ENCODE measurements at regions not wholly inside any gene's neighbourhood (a gene's known extent, or its start where the extent isn't known, plus 50 kb on each side); places are given as distances from the start of the nearest gene placed in this dataset.

- intact Hi-C loops (cut with DNase I), result no loop called here
- no peak for TF ChIP-seq POLR2A (IDR thresholded peaks at IDR 0.05)
- TF ChIP-seq, protein P1, sequence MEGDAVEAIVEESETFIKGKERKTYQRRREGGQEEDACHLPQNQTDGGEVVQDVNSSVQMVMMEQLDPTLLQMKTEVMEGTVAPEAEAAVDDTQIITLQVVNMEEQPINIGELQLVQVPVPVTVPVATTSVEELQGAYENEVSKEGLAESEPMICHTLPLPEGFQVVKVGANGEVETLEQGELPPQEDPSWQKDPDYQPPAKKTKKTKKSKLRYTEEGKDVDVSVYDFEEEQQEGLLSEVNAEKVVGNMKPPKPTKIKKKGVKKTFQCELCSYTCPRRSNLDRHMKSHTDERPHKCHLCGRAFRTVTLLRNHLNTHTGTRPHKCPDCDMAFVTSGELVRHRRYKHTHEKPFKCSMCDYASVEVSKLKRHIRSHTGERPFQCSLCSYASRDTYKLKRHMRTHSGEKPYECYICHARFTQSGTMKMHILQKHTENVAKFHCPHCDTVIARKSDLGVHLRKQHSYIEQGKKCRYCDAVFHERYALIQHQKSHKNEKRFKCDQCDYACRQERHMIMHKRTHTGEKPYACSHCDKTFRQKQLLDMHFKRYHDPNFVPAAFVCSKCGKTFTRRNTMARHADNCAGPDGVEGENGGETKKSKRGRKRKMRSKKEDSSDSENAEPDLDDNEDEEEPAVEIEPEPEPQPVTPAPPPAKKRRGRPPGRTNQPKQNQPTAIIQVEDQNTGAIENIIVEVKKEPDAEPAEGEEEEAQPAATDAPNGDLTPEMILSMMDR (IDR thresholded peaks at IDR 0.05), result no peak
- Histone ChIP-seq H3K4me1 (no peaks in the 10 kb centered on the region), H3K27ac (no peak overlapping the region), H3K27me3 (no peaks in the 10 kb centered on the region), H3K9me3 (no peaks in the 10 kb centered on the region), H3K36me3 (no peaks in the 10 kb centered on the region), H3K4me3 (no peak overlapping the region)
- DNase-seq (no peak), ATAC-seq (no peak)
- 64% methylated on average over 2 of the region's 2 CpGs for WGBS (ENCODE audit: insufficient coverage, low coverage, low lambda C conversion rate, missing lambda C conversion rate)
Observed at GRCh38 chr14:87261621-87262020, 731.4 kb downstream of the GALC start.

- DNase-seq (no peak), ATAC-seq (no peak)
- intact Hi-C loops (cut with DNase I), result no loop called here
- no peaks in the 10 kb centered on the region for H3K36me3 ChIP-seq
- no peak overlapping the region for H3K4me3 ChIP-seq
- WGBS (ENCODE audit: insufficient coverage, low coverage, low lambda C conversion rate, missing lambda C conversion rate), result 31% methylated on average over 3 of the region's 3 CpGs
- no peak overlapping the region for H3K27ac ChIP-seq
- no peaks in the 10 kb centered on the region for H3K9me3 ChIP-seq
- no peaks in the 10 kb centered on the region for H3K27me3 ChIP-seq
- TF ChIP-seq, protein P1 (IDR thresholded peaks at IDR 0.05), result no peak
- TF ChIP-seq POLR2A (IDR thresholded peaks at IDR 0.05), result no peak
- no peaks in the 10 kb centered on the region for H3K4me1 ChIP-seq
Observed at GRCh38 chr14:87260460-87260859, 732.5 kb downstream of the GALC start.

DNA sequence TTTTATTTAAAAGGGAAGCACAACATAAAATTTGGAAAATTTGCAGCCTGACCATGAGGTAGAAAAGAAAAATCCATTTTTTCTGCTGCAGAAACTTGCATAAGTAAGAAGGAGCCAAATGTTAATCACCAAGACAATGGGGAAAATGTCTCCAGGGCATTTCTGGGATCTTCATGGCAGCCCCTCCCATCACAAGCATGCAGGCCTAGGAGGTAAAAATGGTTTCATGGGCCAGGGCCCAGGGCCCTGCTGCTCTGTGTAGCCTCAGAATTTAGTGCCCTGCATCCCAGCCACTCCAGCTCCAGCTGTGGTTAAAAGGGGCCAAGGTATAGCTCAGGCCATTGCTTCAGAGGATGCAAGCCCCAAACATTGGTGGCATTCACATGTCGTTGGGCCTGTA, 735.6 kb downstream of the GALC start:
- H3K4me1 ChIP-seq, result no peaks in the 10 kb centered on the region
- H3K27ac ChIP-seq, result no peak overlapping the region
- 40% methylated on average over 1 of the region's 1 CpG for WGBS (ENCODE audit: insufficient coverage, low coverage, low lambda C conversion rate, missing lambda C conversion rate)

DNA sequence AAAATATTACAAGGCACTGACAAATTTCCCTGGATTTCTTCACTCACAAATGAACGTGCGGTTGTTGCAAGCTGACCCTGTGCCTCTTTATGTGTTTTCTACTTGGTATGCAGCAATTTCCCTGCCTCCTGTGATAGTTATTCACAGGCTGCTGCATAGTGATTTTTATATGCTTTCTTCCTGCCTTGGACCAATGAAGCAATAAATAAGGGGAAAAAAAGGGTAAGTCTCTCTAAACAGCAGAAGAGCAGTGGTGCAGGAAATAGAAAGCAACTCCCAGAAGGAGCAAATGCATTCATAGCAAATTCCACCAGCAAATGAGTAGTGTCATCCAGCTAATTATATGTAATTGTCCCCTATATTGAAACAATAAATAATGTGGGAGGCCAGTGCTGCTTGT, 737.9 kb downstream of the GALC start:
- no peak for ATAC-seq
- H3K27ac ChIP-seq, result no peak overlapping the region

More for the DNA sequence above, 735.6 kb downstream of the GALC start:
- H3K9me3 ChIP-seq, result no peaks in the 10 kb centered on the region
- H3K27me3 ChIP-seq, result no peaks in the 10 kb centered on the region
- no peak for TF ChIP-seq POLR2A (IDR thresholded peaks at IDR 0.05)
- TF ChIP-seq, protein P1 (IDR thresholded peaks at IDR 0.05), result no peak
- no peak for DNase-seq
- intact Hi-C loops (cut with DNase I), result no loop called here
- no peak overlapping the region for H3K4me3 ChIP-seq
- no peak for ATAC-seq
- no peaks in the 10 kb centered on the region for H3K36me3 ChIP-seq

More for the DNA sequence above, 737.9 kb downstream of the GALC start:
- WGBS (ENCODE audit: insufficient coverage, low coverage, low lambda C conversion rate, missing lambda C conversion rate), result 88% methylated on average over 2 of the region's 2 CpGs
- DNase-seq, result no peak
- Histone ChIP-seq H3K4me1 (no peaks in the 10 kb centered on the region), H3K27me3 (no peaks in the 10 kb centered on the region), H3K4me3 (no peak overlapping the region), H3K36me3 (no peaks in the 10 kb centered on the region), H3K9me3 (no peaks in the 10 kb centered on the region)
- no peak for TF ChIP-seq POLR2A (IDR thresholded peaks at IDR 0.05)
- TF ChIP-seq, protein P1 (IDR thresholded peaks at IDR 0.05), result no peak
- intact Hi-C loops (cut with DNase I), result no loop called here

Measured in right lobe of liver (tissue), 6 donors.